H1 (cell line): ENCODE measurements at regions not wholly inside any gene's neighbourhood (a gene's known extent, or its start where the extent isn't known, plus 50 kb on each side); places are given as distances from the start of the nearest gene placed in this dataset.
A peak's percentile ranks its signal among the peaks of the same experiment; 100 is the strongest.

Experiments used
- CTCF ChIA-PET: fragments of 300-600 bp; sonication (Branson Sonifier 250); formaldehyde crosslinking; loops from one replicate; lab custom pipeline; 2021; ENCODE audit not compliant: partially characterized antibody; lab: Charles Lee
- POLR2A ChIA-PET: fragments of 300-600 bp; sonication (Branson Sonifier 250); formaldehyde crosslinking; loops from one replicate; lab custom pipeline; 2021; ENCODE audit warnings: inconsistent platforms; ENCODE audit not compliant: partially characterized antibody; lab: Charles Lee
- DNase-seq, 2 experiments: peaks; one replicate each; pipeline versions ENCODE4 v3.0.0 to v3.0.0-alpha.2; 2010 to 2022; ENCODE audit warnings: low spot score in 2 of 2, low read depth in 1 of 2, mixed read lengths in 1 of 2
- FAIRE-seq: peaks from 2 replicates; lab custom pipeline; 2011; peaks lifted over from hg19 to GRCh38; lab: Jason Lieb, UNC
- H2AFZ ChIP-seq: 2 replicates; pipeline ENCODE4 v1.8.1; 2012; ENCODE audit warnings: low read length, inconsistent platforms
- H2AK5ac ChIP-seq: 2 replicates; pipeline ENCODE4 v1.6.1; 2013; ENCODE audit warnings: low read depth, low read length
- H2BK120ac ChIP-seq: replicated peaks from 2 replicates; pipeline ENCODE3; 2013; ENCODE audit warnings: low read depth, low read length, inconsistent platforms
- H2BK12ac ChIP-seq: 2 replicates; pipeline ENCODE4 v1.6.1; 2013; ENCODE audit warnings: low read depth, low read length
- H2BK15ac ChIP-seq: 2 replicates; pipeline ENCODE4 v1.6.1; 2013; ENCODE audit warnings: low read length
- H2BK20ac ChIP-seq: 2 replicates; pipeline ENCODE4 v1.6.1; 2013; ENCODE audit warnings: low read length
- H2BK5ac ChIP-seq: 2 replicates; pipeline ENCODE4 v1.6.1; 2013; ENCODE audit warnings: low read depth, low read length
- H3K14ac ChIP-seq: 2 replicates; pipeline ENCODE4 v1.6.1; 2013; ENCODE audit warnings: inconsistent platforms; ENCODE audit not compliant: insufficient read length
- H3K18ac ChIP-seq: 2 replicates; pipeline ENCODE4 v1.6.1; 2013; ENCODE audit warnings: low read length; ENCODE audit errors: extremely low read depth
- H3K23ac ChIP-seq: 2 replicates; pipeline ENCODE4 v1.6.1; 2013; ENCODE audit warnings: inconsistent platforms; ENCODE audit not compliant: insufficient read length
- H3K23me2 ChIP-seq: 2 replicates; pipeline ENCODE4 v1.6.1; 2013; ENCODE audit warnings: low read depth, low read length
- H3K27ac ChIP-seq: 2 replicates; pipeline ENCODE4 v1.6.1; 2011; ENCODE audit warnings: low read depth, low read length, inconsistent platforms
- H3K27me3 ChIP-seq, 4 experiments: replicated peaks in 1 of 4; 1 replicate in 1 of 4; 2 replicates in 3 of 4; pipeline versions ENCODE4 v1.6.1 to v1.8.1; 2011 to 2013; ENCODE audit warnings: low read length in 3 of 4, mild to moderate bottlenecking in 3 of 4, inconsistent platforms in 2 of 4, mixed read lengths in 2 of 4, moderate library complexity in 1 of 4; ENCODE audit not compliant: control insufficient read depth in 3 of 4, insufficient read depth in 3 of 4; ENCODE audit errors: extremely low read depth in 1 of 4
- H3K36me3 ChIP-seq, 4 experiments: 2 replicates each; pipeline versions ENCODE4 v1.6.1 to v1.8.1; 2011 to 2013; ENCODE audit warnings: mild to moderate bottlenecking in 4 of 4, low read length in 3 of 4, moderate library complexity in 2 of 4, control low read depth in 1 of 4, inconsistent platforms in 1 of 4; ENCODE audit not compliant: insufficient read depth in 4 of 4, control insufficient read depth in 2 of 4
- H3K4ac ChIP-seq: replicated peaks from 2 replicates; pipeline ENCODE3; 2013; ENCODE audit warnings: low read length, low read depth, mixed read lengths, inconsistent platforms; ENCODE audit not compliant: insufficient read length
- H3K4me1 ChIP-seq, 4 experiments: replicated peaks in 1 of 4; 1 replicate in 1 of 4; 2 replicates in 3 of 4; pipeline versions ENCODE4 v1.6.1 to v1.8.1; 2011 to 2013; ENCODE audit warnings: low read length in 3 of 4, inconsistent platforms in 2 of 4, mixed read lengths in 1 of 4; ENCODE audit not compliant: insufficient read depth in 4 of 4, control insufficient read depth in 3 of 4
- H3K4me2 ChIP-seq, 2 experiments: 2 replicates each; pipeline versions ENCODE4 v1.6.1 to v1.8.1; 2011 to 2013; ENCODE audit warnings: low read depth in 2 of 2, low read length in 2 of 2, control low read depth in 1 of 2, inconsistent platforms in 1 of 2, mild to moderate bottlenecking in 1 of 2; ENCODE audit not compliant: insufficient read depth in 1 of 2
- H3K4me3 ChIP-seq, 4 experiments: fragments of 200-600, 300-600 bp in 1 of 4; sonication (generic), shearing (Covaris generic), sonication (Bioruptor Twin) in 1 of 4; 2 replicates each; pipeline versions ENCODE4 v1.5.1 to v1.8.1; 2011 to 2016; ENCODE audit warnings: low read length in 4 of 4, low read depth in 3 of 4, control low read depth in 2 of 4, inconsistent platforms in 2 of 4, mild to moderate bottlenecking in 2 of 4, mixed read lengths in 1 of 4, moderate library complexity in 1 of 4; ENCODE audit not compliant: insufficient read depth in 2 of 4; ENCODE audit errors: extremely low read depth in 1 of 4
- H3K56ac ChIP-seq: replicated peaks from 2 replicates; pipeline ENCODE3; 2013; ENCODE audit warnings: low read depth, mild to moderate bottlenecking, mixed read lengths, low read length, inconsistent platforms; ENCODE audit not compliant: insufficient read length
- H3K79me1 ChIP-seq: 2 replicates; pipeline ENCODE4 v1.6.1; 2013; ENCODE audit warnings: low read depth, low read length, control low read depth
- H3K79me2 ChIP-seq, 2 experiments: 2 replicates each; pipeline versions ENCODE4 v1.6.1 to v1.8.1; 2012 to 2013; ENCODE audit warnings: low read length in 2 of 2, mild to moderate bottlenecking in 2 of 2, inconsistent platforms in 1 of 2; ENCODE audit not compliant: insufficient read depth in 2 of 2, control insufficient read depth in 1 of 2
- H3K9ac ChIP-seq, 4 experiments: replicated peaks in 1 of 4; 1 replicate in 1 of 4; 2 replicates in 3 of 4; pipeline versions ENCODE4 v1.6.1 to v1.8.1; 2011 to 2013; ENCODE audit warnings: low read depth in 3 of 4, low read length in 3 of 4, control low read depth in 2 of 4, mild to moderate bottlenecking in 2 of 4, moderate library complexity in 2 of 4, inconsistent platforms in 1 of 4; ENCODE audit errors: extremely low read depth in 1 of 4
- H3K9me3 ChIP-seq, 2 experiments: 2 replicates each; pipeline versions ENCODE4 v1.6.1 to v1.8.1; 2012 to 2013; ENCODE audit warnings: mild to moderate bottlenecking in 2 of 2, moderate library complexity in 2 of 2, control low read depth in 1 of 2, inconsistent platforms in 1 of 2, low read depth in 1 of 2, low read length in 1 of 2, mixed read lengths in 1 of 2; ENCODE audit not compliant: insufficient read depth in 2 of 2
- H4K20me1 ChIP-seq, 2 experiments: replicated peaks in 1 of 2; 2 replicates each; pipeline versions ENCODE3 to v1.8.1; 2011 to 2013; ENCODE audit warnings: inconsistent platforms in 2 of 2, low read length in 2 of 2, mild to moderate bottlenecking in 1 of 2; ENCODE audit not compliant: insufficient read depth in 2 of 2, control insufficient read depth in 1 of 2
- H4K5ac ChIP-seq: 2 replicates; pipeline ENCODE4 v1.6.1; 2013; ENCODE audit warnings: low read length, low read depth, mixed read lengths, inconsistent platforms; ENCODE audit not compliant: insufficient read length
- H4K8ac ChIP-seq: 2 replicates; pipeline ENCODE4 v1.8.0; 2013; ENCODE audit warnings: mild to moderate bottlenecking, moderate library complexity, low read length, inconsistent platforms; ENCODE audit not compliant: insufficient read depth; ENCODE audit errors: extremely low read depth
- H4K91ac ChIP-seq: replicated peaks from 2 replicates; pipeline ENCODE3; 2013; ENCODE audit warnings: low read length, mixed read lengths, inconsistent platforms; ENCODE audit not compliant: insufficient read length
- CBX5 ChIP-seq: fragments of 300-800, 300-1000 bp; sonication (generic); IDR thresholded peaks from 2 replicates; pipeline ENCODE4 v1.7.1; 2016; ENCODE audit warnings: antibody characterized with exemption, low read length, low read depth
- CHD1 ChIP-seq: IDR thresholded peaks from 2 replicates; pipeline ENCODE4 v1.6.1; 2012; ENCODE audit warnings: low read depth, low read length, improper control_type of control experiment
- EP300 ChIP-seq, 2 experiments: IDR thresholded peaks; 1 replicate in 1 of 2; 2 replicates in 1 of 2; pipeline ENCODE4 v1.6.1; 2011 to 2012; ENCODE audit warnings: low read depth in 2 of 2, low read length in 2 of 2, mild to moderate bottlenecking in 2 of 2, borderline replicate concordance in 1 of 2, inconsistent platforms in 1 of 2, moderate library complexity in 1 of 2
- GABPA ChIP-seq: IDR thresholded peaks from 2 replicates; pipeline ENCODE4 v1.6.1; 2011; ENCODE audit warnings: mild to moderate bottlenecking, low read length, moderate library complexity, borderline replicate concordance; ENCODE audit not compliant: insufficient read depth
- GTF2F1 ChIP-seq: IDR thresholded peaks from 2 replicates; pipeline ENCODE4 v1.6.1; 2012; ENCODE audit warnings: low read depth, low read length, improper control_type of control experiment, borderline replicate concordance
- HDAC6 ChIP-seq: IDR thresholded peaks from one replicate; pipeline ENCODE4 v1.7.1; 2012; ENCODE audit warnings: low read depth, mild to moderate bottlenecking, inconsistent platforms, low read length, moderate library complexity
- POLR2A ChIP-seq, 2 experiments: IDR thresholded peaks; 1 replicate in 1 of 2; 2 replicates in 1 of 2; pipeline ENCODE4 v1.6.1; 2011; ENCODE audit warnings: low read depth in 2 of 2, low read length in 2 of 2, mild to moderate bottlenecking in 2 of 2; ENCODE audit errors: control extremely low read depth in 1 of 2
- POU5F1 ChIP-seq: IDR thresholded peaks from 2 replicates; pipeline ENCODE4 v1.6.1; 2011; ENCODE audit warnings: low read depth, mild to moderate bottlenecking, low read length, moderate library complexity
- SP1 ChIP-seq: IDR thresholded peaks from 2 replicates; pipeline ENCODE4 v1.6.1; 2011; ENCODE audit warnings: low read depth, low read length
- TAF1 ChIP-seq: IDR thresholded peaks from 2 replicates; pipeline ENCODE4 v1.6.1; 2011; ENCODE audit warnings: mild to moderate bottlenecking, low read depth, low read length
- TAF7 ChIP-seq: optimal IDR thresholded peaks from 2 replicates; pipeline ENCODE3; 2011; ENCODE audit warnings: low read depth, mild to moderate bottlenecking, inconsistent platforms, low read length, moderate library complexity, borderline replicate concordance
- TEAD4 ChIP-seq: IDR thresholded peaks from 2 replicates; pipeline ENCODE4 v1.6.1; 2012; ENCODE audit warnings: low read depth, low read length, inconsistent platforms, mixed read lengths
- WGBS, 2 experiments: shearing (Covaris generic) in 1 of 2; methylation state at CpG; one replicate each; pipeline versions ENCODE4 v1.1.6 to v1.1.7; 2013 to 2015; ENCODE audit warnings: low lambda C conversion rate in 2 of 2, mixed read lengths in 2 of 2, inconsistent platforms in 1 of 2, low coverage in 1 of 2, missing lambda C conversion rate in 1 of 2; ENCODE audit not compliant: insufficient replicate concordance in 2 of 2, insufficient coverage in 1 of 2, insufficient read length in 1 of 2; ENCODE audit errors: extremely low coverage in 1 of 2, missing lambda C conversion rate in 1 of 2; 5-methylcytosine and 5-hydroxymethylcytosine counted together

DNA sequence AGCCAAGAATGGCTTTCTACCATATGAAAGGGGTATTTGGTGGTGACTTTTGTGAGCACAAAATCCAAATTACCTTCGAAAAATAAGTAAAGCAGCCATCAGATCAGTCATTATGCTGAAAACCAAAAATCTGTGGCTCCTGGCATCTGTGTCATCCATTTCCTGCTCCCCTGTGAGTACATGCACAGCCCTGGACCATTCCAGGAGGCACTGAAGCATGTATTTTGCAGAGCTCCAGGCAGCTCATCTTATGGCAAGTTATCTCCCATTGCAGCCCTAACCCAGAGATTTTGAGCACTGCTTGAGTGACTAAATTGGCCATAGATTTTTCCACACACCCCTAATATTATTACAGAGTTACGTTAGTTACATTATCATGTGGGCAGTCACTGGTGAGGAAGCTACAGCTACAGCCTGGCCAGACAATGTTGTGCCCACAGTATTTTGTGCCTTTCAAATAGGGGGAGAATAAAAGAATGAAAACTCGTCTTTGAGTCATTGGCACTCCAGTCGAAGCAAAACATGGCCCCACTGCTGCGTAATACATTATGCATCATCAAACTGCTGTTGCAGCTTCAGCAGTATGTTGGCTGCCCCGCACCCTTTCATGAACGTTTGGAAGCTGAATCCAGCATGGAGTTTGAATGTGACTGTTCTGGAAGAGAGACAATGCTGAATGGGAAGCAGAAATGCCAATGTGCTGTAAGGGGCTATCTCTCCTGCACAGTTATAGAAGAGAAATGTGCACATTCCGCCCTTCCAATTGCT is 702.2 kb downstream of the RNF144A start:
- no peak overlapping the region for H3K4me3 ChIP-seq
- no peak overlapping the region for H3K9ac ChIP-seq
- H3K27ac ChIP-seq = no peak overlapping the region
- no peaks in the 10 kb centered on the region for H3K23me2 ChIP-seq
- H3K79me1 ChIP-seq = no peaks in the 10 kb centered on the region
- no peaks in the 10 kb centered on the region for H3K79me2 ChIP-seq
- peak overlapping the region; percentile 23 for H2BK120ac ChIP-seq
- no peak overlapping the region for H2AK5ac ChIP-seq
- peak overlapping the region; percentile 29; the same call in 1 of the 2 replicates for H2BK20ac ChIP-seq
- FAIRE-seq (no peak), DNase-seq (no peak)
- no peak overlapping the region for H3K4me2 ChIP-seq
- H2BK5ac ChIP-seq = no peak overlapping the region
- H3K36me3 ChIP-seq = no peaks in the 10 kb centered on the region
- no peak overlapping the region for H3K4ac ChIP-seq
- 84% methylated on average over 8 of the region's 8 CpGs; no CpG with 5 or more reads in 1 of the 2 experiments for WGBS, 2 experiments
- H3K56ac ChIP-seq = no peak overlapping the region
- 0 out of 2 replicates have a peak overlapping the region, but pooled peaks have one; percentile 19 for H2BK15ac ChIP-seq
- no peak overlapping the region for H4K5ac ChIP-seq
- ChIA-PET CTCF (no interaction called here), POLR2A (interaction anchor here (0.6 kb wide), 1 partner anchor 542 kb away, joined by 3 read pairs; no protein-coding TSS in a partner anchor)
- H4K20me1 ChIP-seq = no peaks in the 10 kb centered on the region
- H3K23ac ChIP-seq = no peak overlapping the region
- no peak overlapping the region for H4K91ac ChIP-seq
- H2AFZ ChIP-seq = no peak overlapping the region
- peaks cover 0 to 6% (median 1%) of the 10 kb centered on the region in 4 experiments; a peak in 1 of 7 replicates for H3K4me1 ChIP-seq
- H4K8ac ChIP-seq = no peak overlapping the region
- H3K9me3 ChIP-seq = no peaks in the 10 kb centered on the region
- H3K27me3 ChIP-seq = peaks cover 0 to 1% (median 0%) of the 10 kb centered on the region in 4 experiments; a peak in 1 of 7 replicates
- H2BK12ac ChIP-seq = no peak overlapping the region
- H3K18ac ChIP-seq = no peak overlapping the region
- H3K14ac ChIP-seq = no peak overlapping the region
- no peak for TF ChIP-seq SP1
- no peak for TF ChIP-seq GABPA
- TF ChIP-seq HDAC6 = no peak
- no peak for TF ChIP-seq CBX5
- TF ChIP-seq POLR2A (IDR thresholded peaks at IDR 0.05; ENCODE audit: control extremely low read depth in 1 of 2, low read depth in 2 of 2, low read length in 2 of 2) = no peak
- TF ChIP-seq TEAD4 = no peak
- no peak for TF ChIP-seq EP300 (IDR thresholded peaks at IDR 0.05; ENCODE audit: borderline replicate concordance in 1 of 2, low read depth in 2 of 2, low read length in 2 of 2)
- no peak for TF ChIP-seq CHD1
- no peak for TF ChIP-seq TAF7
- no peak for TF ChIP-seq POU5F1
- no peak for TF ChIP-seq TAF1
- TF ChIP-seq GTF2F1 = no peak
